ENCODE measurements at regions not wholly inside any gene's neighbourhood (a gene's known extent, or its start where the extent isn't known, plus 50 kb on each side); places are given as distances from the start of the nearest gene placed in this dataset.

DNA sequence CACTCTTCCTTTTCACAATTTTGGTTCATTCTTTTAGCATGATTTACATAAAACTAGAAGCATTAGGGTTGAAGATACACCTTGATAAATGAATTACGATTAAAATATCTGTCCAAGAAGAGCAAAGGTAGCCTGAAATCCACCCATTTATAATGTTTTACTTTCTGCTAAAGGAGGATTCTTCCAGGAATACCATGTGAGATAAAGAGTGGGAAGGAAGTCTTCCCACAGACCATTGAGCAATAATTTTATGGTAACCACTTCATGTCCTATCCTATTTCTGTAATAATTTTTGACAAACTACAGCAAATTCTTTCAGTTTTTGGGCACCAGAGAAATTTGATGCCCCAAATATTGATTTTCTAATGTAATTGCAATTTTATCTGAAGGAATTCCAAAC is 150.6 kb upstream of the STEAP4 start:
- 91 to 98% (median 98%) methylated on average over 1 of the region's 1 CpG for WGBS, 3 donors
- no peaks in the 10 kb centered on the region for H3K4me1 ChIP-seq
- no peaks in the 10 kb centered on the region for H3K27me3 ChIP-seq (ENCODE audit: insufficient read depth in 3 of 3, low read length in 2 of 3)
- TF ChIP-seq, protein P1, sequence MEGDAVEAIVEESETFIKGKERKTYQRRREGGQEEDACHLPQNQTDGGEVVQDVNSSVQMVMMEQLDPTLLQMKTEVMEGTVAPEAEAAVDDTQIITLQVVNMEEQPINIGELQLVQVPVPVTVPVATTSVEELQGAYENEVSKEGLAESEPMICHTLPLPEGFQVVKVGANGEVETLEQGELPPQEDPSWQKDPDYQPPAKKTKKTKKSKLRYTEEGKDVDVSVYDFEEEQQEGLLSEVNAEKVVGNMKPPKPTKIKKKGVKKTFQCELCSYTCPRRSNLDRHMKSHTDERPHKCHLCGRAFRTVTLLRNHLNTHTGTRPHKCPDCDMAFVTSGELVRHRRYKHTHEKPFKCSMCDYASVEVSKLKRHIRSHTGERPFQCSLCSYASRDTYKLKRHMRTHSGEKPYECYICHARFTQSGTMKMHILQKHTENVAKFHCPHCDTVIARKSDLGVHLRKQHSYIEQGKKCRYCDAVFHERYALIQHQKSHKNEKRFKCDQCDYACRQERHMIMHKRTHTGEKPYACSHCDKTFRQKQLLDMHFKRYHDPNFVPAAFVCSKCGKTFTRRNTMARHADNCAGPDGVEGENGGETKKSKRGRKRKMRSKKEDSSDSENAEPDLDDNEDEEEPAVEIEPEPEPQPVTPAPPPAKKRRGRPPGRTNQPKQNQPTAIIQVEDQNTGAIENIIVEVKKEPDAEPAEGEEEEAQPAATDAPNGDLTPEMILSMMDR (IDR thresholded peaks at IDR 0.05): no peak
- no peaks in the 10 kb centered on the region for H3K36me3 ChIP-seq (ENCODE audit: insufficient read depth in 1 of 2, low read depth in 1 of 2)
- no peaks in the 10 kb centered on the region for H3K9me3 ChIP-seq
- no peak overlapping the region for H3K27ac ChIP-seq
- ATAC-seq (no peak), DNase-seq (no peak)
- no peak overlapping the region for H3K4me3 ChIP-seq
- intact Hi-C loops (cut with DNase I): no loop called here

DNA sequence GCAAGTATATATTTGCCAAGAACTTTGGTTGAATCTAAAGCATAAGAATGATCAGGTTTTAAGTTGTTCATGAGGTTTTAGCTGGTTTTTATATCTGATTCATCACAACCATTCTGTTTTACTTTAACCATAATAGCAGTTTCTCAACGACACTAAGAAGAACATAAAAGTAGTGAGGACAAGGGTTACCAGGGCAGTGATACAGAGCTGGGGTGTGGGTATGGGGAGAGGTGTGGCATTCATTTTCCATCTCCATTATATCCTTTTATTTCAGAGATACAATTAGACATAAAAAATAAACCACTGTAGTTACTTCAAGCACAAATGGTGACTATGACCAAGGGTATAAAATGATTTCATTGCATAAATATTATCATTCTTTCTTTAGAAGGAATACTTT is 149.8 kb upstream of the STEAP4 start:
- intact Hi-C loops (cut with DNase I): no loop called here
- no peak for ATAC-seq
- 0 to 50% (median 35%) methylated on average over 1 of the region's 1 CpG for WGBS, 3 donors
- Histone ChIP-seq H3K27me3 (ENCODE audit: insufficient read depth in 3 of 3, low read length in 2 of 3) (no peaks in the 10 kb centered on the region), H3K36me3 (ENCODE audit: insufficient read depth in 1 of 2, low read depth in 1 of 2) (no peaks in the 10 kb centered on the region), H3K4me3 (no peak overlapping the region), H3K27ac (no peak overlapping the region), H3K9me3 (no peaks in the 10 kb centered on the region), H3K4me1 (no peaks in the 10 kb centered on the region)
- TF ChIP-seq, protein P1 (IDR thresholded peaks at IDR 0.05): no peak
- DNase-seq: no peak

DNA sequence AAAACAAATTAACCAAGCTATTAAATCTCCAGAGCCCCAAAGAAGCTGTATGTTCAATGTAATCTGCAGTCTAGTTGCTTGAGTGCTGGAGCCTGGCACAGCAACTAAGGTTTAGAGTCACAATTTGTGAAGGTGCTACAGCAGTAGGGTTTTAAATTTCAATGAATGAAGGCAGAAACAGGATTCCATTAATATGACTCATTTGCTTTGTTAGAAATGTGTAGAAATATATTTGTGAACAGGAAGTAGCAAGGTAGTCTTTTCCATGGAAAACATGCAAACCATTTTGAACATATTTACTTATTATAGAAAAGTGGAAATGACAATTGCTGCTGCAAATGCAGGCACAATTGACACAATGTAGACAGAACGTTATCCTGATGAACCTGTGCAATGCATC is 149.0 kb upstream of the STEAP4 start:
- intact Hi-C loops (cut with DNase I): no loop called here
- Histone ChIP-seq H3K27ac (no peak overlapping the region), H3K4me1 (no peaks in the 10 kb centered on the region), H3K9me3 (no peaks in the 10 kb centered on the region), H3K36me3 (ENCODE audit: insufficient read depth in 1 of 2, low read depth in 1 of 2) (no peaks in the 10 kb centered on the region), H3K27me3 (ENCODE audit: insufficient read depth in 3 of 3, low read length in 2 of 3) (no peaks in the 10 kb centered on the region), H3K4me3 (no peak overlapping the region)
- TF ChIP-seq, protein P1 (IDR thresholded peaks at IDR 0.05): no peak
- ATAC-seq (no peak), DNase-seq (no peak)
- WGBS, 3 donors: 65 to 71% (median 71%) methylated on average over 1 of the region's 1 CpG

DNA sequence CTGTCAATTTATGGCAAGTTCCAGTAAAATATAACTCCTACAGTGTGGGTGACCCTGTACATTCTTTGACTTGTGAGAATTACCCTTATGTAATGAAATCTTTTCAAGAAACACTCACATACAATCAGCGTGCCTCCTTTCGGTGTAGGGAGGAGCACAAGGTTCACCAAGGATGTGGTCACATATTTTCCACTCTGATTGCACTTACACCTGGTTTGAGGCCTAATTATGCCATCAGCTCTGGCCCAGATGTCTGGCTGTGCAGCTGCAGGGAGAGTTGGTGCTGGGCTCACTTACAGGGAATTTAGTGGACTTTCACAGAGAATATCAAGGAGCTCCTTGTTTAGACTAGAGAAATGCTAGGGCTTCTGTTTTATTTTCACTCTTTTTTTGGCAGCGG is 146.0 kb upstream of the STEAP4 start:
- intact Hi-C loops (cut with DNase I): no loop called here
- H3K4me1 ChIP-seq: no peaks in the 10 kb centered on the region
- WGBS, 3 donors: 56 to 68% (median 62%) methylated on average over 3 of the region's 3 CpGs

DNA sequence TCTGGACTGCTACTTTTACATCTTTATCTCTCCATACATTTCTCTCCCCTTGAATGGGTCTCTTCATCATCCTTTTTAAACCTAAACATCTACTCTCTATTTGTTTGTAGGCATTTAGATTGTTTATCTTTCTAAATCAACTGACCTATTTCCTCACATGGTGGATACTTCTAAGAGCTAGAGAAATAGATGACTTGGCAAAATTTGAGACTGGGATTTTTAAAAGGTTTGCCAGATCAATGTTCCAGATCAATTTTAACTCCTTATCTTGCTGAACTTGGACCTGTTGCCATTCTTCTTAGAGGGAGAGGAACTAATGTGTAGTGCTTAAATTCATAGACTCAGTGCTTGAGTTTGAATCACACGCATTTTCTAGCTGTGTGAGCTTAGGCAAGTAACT is 144.2 kb upstream of the STEAP4 start:
- Histone ChIP-seq H3K4me1 (no peaks in the 10 kb centered on the region), H3K9me3 (no peaks in the 10 kb centered on the region), H3K36me3 (ENCODE audit: insufficient read depth in 1 of 2, low read depth in 1 of 2) (no peaks in the 10 kb centered on the region), H3K4me3 (no peak overlapping the region), H3K27ac (no peak overlapping the region), H3K27me3 (ENCODE audit: insufficient read depth in 3 of 3, low read length in 2 of 3) (no peaks in the 10 kb centered on the region)
- WGBS, 3 donors: 89 to 100% (median 93%) methylated on average over 1 of the region's 1 CpG
- intact Hi-C loops (cut with DNase I): no loop called here
- ATAC-seq: no peak
- no peak for DNase-seq
- TF ChIP-seq, protein P1 (IDR thresholded peaks at IDR 0.05): no peak

More for the DNA sequence above, 146.0 kb upstream of the STEAP4 start:
- Histone ChIP-seq H3K4me3 (no peak overlapping the region), H3K36me3 (ENCODE audit: insufficient read depth in 1 of 2, low read depth in 1 of 2) (no peaks in the 10 kb centered on the region), H3K27ac (no peak overlapping the region), H3K9me3 (no peaks in the 10 kb centered on the region), H3K27me3 (ENCODE audit: insufficient read depth in 3 of 3, low read length in 2 of 3) (no peaks in the 10 kb centered on the region)
- TF ChIP-seq, protein P1 (IDR thresholded peaks at IDR 0.05): no peak
- DNase-seq (no peak), ATAC-seq (no peak)
